ENCODE measurements at regions not wholly inside any gene's neighbourhood (a gene's known extent, or its start where the extent isn't known, plus 50 kb on each side); places are given as distances from the start of the nearest gene placed in this dataset.
A peak's percentile ranks its signal among the peaks of the same experiment; 100 is the strongest.

DNA sequence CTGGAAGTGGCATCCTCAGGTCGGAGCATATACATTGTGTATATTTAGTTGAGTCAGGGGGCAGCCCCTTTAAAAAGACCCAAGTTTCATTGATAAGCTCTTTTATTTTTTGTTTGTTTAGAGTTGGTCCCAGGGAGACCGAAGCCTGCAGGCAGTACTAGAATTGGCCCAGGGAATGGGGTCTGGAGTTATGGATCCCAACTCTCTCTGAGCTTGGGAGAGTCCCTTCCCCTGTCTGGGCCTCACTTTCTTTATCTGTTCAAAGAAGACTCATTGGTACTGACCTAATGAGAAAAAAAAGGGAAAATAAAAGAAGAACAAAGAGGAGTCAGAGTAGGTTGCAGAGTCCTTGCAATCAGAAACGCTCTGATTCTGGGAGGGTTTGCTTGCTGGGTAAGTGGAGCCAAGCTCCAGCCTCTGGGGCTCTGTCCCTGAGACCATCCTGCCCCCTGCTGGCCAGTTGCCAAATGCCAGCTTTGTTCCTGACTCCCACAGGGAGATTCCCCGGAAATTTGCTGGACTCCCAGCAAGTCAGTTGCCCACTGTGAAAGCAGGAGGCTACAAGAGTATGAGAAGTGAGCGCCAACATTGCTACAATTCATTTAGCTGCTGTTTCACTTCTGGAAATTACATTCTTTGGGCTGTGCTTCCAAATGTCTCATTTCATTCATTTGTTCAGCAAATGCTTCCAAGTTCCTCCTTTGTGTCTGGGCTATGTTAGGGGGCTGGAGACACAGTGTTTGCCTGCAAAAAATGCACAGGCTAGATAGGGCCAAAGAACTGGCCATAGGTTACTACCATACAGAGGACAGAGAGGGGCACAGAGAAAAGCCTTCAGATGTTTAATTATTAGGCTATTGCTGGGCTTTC is 156.2 kb downstream of the MELK start:
- no peak for FAIRE-seq
- no peaks in the 10 kb centered on the region for H3K4me1 ChIP-seq
- H3K27me3 ChIP-seq = no peaks in the 10 kb centered on the region
- no peaks in the 10 kb centered on the region for H3K9me3 ChIP-seq
- intact Hi-C loops (cut with DNase I) = no loop called here
- H3K27ac ChIP-seq = no peak overlapping the region
- peak in 2 of 4 donors; percentile 35 to 45 for ATAC-seq
- peak in 4 of 6 donors; percentile 32 to 80 (median 42) for DNase-seq
- no peaks in the 10 kb centered on the region for H3K36me3 ChIP-seq
- WGBS, 2 donors = 44 to 45% methylated on average over 5 of the region's 5 CpGs
- TF ChIP-seq CTCF (IDR thresholded peaks at IDR 0.05) = peak in 1 of 4 donors; percentile 14
- H3K4me3 ChIP-seq = no peak overlapping the region

DNA sequence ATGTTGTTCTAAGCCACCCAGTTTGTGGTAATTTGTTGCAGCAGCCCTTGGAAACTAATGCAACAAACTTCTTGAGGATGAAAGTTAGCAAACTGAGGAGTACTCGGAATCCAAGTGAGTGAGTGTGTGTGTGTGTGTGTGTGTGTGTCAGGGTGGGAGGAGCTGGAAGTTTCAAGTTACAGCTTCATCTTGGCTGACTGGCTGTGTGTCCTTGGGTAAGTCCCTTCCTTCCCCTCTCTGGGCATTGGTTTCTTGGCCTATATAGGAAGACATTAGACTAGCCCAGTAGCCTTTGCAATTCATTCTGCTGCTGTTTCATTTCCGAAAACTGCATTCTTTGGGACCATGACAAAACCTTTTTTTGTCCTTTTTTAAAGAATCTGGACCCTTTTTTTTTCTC is 157.2 kb downstream of the MELK start:
- intact Hi-C loops (cut with DNase I) = no loop called here
- no peaks in the 10 kb centered on the region for H3K36me3 ChIP-seq
- no peak for FAIRE-seq

DNA sequence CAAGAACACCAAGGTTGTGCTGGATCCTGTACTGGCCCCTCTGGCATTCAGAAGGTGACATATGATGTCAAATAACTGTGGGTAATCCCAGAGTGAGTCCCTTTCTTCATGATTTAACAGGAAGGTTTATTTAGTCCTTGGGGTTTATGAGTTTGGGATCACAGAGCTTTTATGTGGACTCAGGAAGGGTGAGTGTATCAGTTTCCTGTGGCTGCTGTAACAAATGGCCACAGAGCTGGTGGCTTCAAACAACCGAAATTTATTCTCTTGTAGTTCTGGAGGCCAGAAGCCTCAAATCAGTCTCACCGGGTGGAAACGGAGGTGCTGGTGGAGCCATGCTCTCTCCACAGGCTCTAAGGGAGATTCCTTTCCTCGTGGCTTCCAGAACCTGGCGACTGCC is 157.7 kb downstream of the MELK start:
- Histone ChIP-seq H3K4me1 (no peaks in the 10 kb centered on the region), H3K9me3 (no peaks in the 10 kb centered on the region), H3K27me3 (no peaks in the 10 kb centered on the region), H3K4me3 (no peak overlapping the region), H3K36me3 (no peaks in the 10 kb centered on the region), H3K27ac (no peak overlapping the region)
- no peak for TF ChIP-seq CTCF (IDR thresholded peaks at IDR 0.05)
- no peak for ATAC-seq
- intact Hi-C loops (cut with DNase I) = no loop called here
- no peak for FAIRE-seq
- WGBS, 2 donors = 76 to 80% methylated on average over 5 of the region's 5 CpGs
- no peak for DNase-seq

More for the DNA sequence above, 157.2 kb downstream of the MELK start:
- no peaks in the 10 kb centered on the region for H3K4me1 ChIP-seq
- H3K4me3 ChIP-seq = no peak overlapping the region
- no peaks in the 10 kb centered on the region for H3K27me3 ChIP-seq
- DNase-seq (no peak), ATAC-seq (no peak)
- no peaks in the 10 kb centered on the region for H3K9me3 ChIP-seq
- H3K27ac ChIP-seq = no peak overlapping the region
- TF ChIP-seq CTCF (IDR thresholded peaks at IDR 0.05) = no peak
- WGBS, 2 donors = 72 to 80% methylated on average over 2 of the region's 2 CpGs

DNA sequence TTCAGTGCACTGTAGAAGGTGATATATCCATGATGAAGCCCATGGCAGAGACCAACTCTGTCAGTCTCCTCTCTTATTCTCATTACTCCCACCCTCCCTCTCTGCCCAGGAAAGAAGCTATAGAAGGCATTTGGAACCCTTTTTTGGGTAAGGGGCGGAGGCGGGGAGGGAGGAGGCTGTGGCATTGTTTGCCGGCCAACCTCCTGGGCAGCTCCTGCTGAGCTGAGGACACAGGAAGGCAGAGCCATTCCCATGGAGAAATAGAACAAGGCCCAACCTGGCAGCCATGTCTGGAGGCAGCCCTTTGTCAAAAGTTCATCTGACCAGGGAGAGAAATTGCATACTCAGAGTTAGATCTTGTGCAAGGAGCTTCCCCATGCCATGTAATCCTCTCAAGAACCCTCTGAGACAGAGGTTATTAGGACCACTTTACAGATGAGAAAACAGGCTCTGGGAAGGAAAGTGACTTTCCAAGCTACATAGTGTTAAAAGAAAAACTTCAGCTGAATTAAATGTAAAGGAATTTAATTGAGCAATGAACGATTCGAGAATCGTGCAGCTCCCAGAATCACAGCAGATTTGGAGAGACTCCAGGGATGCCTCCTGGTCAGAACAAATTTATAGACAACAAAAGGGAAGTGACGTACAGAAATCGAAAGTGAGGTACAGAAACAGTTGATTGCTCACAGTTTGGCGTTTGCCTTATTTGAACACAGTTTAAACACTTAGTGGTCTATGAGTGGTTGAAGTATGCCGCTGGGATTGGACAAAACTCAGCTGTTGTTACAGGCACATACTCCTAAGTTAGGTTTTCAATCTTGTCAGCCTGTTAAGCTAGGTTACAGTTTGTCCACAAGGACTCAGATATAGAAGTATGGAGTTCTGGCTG is 158.6 kb downstream of the MELK start:
- intact Hi-C loops (cut with DNase I) = no loop called here
- no peaks in the 10 kb centered on the region for H3K4me1 ChIP-seq
- no peak overlapping the region for H3K27ac ChIP-seq
- FAIRE-seq = no peak
- TF ChIP-seq CTCF (IDR thresholded peaks at IDR 0.05) = no peak
- no peaks in the 10 kb centered on the region for H3K36me3 ChIP-seq
- H3K4me3 ChIP-seq = no peak overlapping the region
- WGBS, 2 donors = 69 to 74% methylated on average over 10 of the region's 10 CpGs
- ATAC-seq = no peak
- H3K9me3 ChIP-seq = no peaks in the 10 kb centered on the region
- DNase-seq = no peak
- H3K27me3 ChIP-seq = no peaks in the 10 kb centered on the region

All from pancreas (tissue), 10 donors.